Hepatocyte (in vitro differentiated cells): ENCODE measurements at regions not wholly inside any gene's neighbourhood (a gene's known extent, or its start where the extent isn't known, plus 50 kb on each side); places are given as distances from the start of the nearest gene placed in this dataset.

Experiments used
- DNase-seq: peaks from one replicate; pipeline ENCODE4 v3.0.0-alpha.2; 2016; ENCODE audit warnings: low spot score
- H2AFZ ChIP-seq: fragments of 200-600 bp; sonication (generic); 2 replicates; pipeline ENCODE4 v1.6.0; 2016; ENCODE audit warnings: antibody characterized with exemption, mild to moderate bottlenecking
- H3K27ac ChIP-seq: fragments of 200-600 bp; sonication (generic); 2 replicates; pipeline ENCODE4 v1.5.1; 2016; ENCODE audit warnings: mild to moderate bottlenecking
- H3K27me3 ChIP-seq: fragments of 200-600 bp; sonication (generic); 2 replicates; pipeline ENCODE4 v1.6.1; 2016
- H3K36me3 ChIP-seq: fragments of 200-600 bp; sonication (generic); replicated peaks from 2 replicates; pipeline ENCODE4 v1.5.1; 2016; ENCODE audit warnings: low read depth; ENCODE audit not compliant: insufficient read depth
- H3K4me1 ChIP-seq: fragments of 200-600 bp; sonication (generic); 2 replicates; pipeline ENCODE4 v1.5.1; 2016; ENCODE audit warnings: mild to moderate bottlenecking, moderate library complexity; ENCODE audit not compliant: insufficient read depth
- H3K4me2 ChIP-seq: fragments of 200-600 bp; sonication (generic); 2 replicates; pipeline ENCODE4 v1.6.0; 2016
- H3K4me3 ChIP-seq: fragments of 200-600 bp; sonication (generic); 2 replicates; pipeline ENCODE4 v1.5.1; 2016; ENCODE audit warnings: mild to moderate bottlenecking
- H3K79me2 ChIP-seq: fragments of 200-600 bp; sonication (generic); 2 replicates; pipeline ENCODE4 v1.6.0; 2017; ENCODE audit warnings: mild to moderate bottlenecking
- H3K9me2 ChIP-seq: fragments of 200-600 bp; sonication (generic); replicated peaks from 2 replicates; pipeline ENCODE4 v1.6.0; 2017; ENCODE audit warnings: mild to moderate bottlenecking; ENCODE audit not compliant: insufficient read depth
- H3K9me3 ChIP-seq: fragments of 200-600 bp; sonication (generic); 2 replicates; pipeline ENCODE4 v1.5.1; 2016; ENCODE audit warnings: low read depth, mild to moderate bottlenecking
- H4K20me1 ChIP-seq: fragments of 200-600 bp; sonication (generic); 2 replicates; pipeline ENCODE4 v1.6.0; 2016; ENCODE audit warnings: mild to moderate bottlenecking; ENCODE audit not compliant: insufficient read depth, poor library complexity, severe bottlenecking
- EZH2 ChIP-seq: fragments of 200-600 bp; sonication (generic); IDR thresholded peaks from 2 replicates; pipeline ENCODE4 v1.6.1; 2016; ENCODE audit warnings: antibody characterized with exemption, mild to moderate bottlenecking, borderline replicate concordance
- EZH2phosphoT487 ChIP-seq: fragments of 200-600 bp; sonication (generic); IDR thresholded peaks from one replicate; pipeline ENCODE4 v1.6.1; 2018; ENCODE audit warnings: antibody characterized with exemption, mild to moderate bottlenecking, low read depth, moderate library complexity; ENCODE audit not compliant: unreplicated experiment, severe bottlenecking
- WGBS: methylation state at CpG from one replicate; pipeline ENCODE4 v1.1.6; 2016; ENCODE audit warnings: low lambda C conversion rate; ENCODE audit errors: missing lambda C conversion rate; 5-methylcytosine and 5-hydroxymethylcytosine counted together
- TF ChIP-seq, protein P1 (sequence below): fragments of 200-600 bp; sonication (generic); IDR thresholded peaks from 2 replicates; pipeline ENCODE4 v1.5.1; 2016; ENCODE audit warnings: antibody characterized with exemption, mild to moderate bottlenecking; ENCODE audit not compliant: poor library complexity

DNA sequence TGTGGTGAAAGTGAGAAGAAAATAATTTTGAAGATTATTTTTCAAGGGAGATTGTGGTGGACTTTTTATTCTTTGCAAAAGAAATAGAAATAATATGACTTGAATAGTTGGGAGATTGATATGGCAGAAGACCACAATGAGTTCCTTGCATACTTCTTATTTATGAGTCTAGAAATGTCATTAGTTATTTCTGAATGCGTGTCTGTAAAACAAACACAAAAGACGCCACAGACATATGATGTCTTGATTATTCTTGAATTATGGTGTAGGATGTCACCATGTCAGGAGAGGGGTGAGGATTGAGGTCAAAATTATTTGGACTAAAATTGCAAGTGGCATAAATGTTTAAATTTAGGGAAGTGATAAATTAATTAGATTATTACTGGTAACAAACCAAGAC, 440.7 kb upstream of the PDE3A start:
- TF ChIP-seq, protein P1, sequence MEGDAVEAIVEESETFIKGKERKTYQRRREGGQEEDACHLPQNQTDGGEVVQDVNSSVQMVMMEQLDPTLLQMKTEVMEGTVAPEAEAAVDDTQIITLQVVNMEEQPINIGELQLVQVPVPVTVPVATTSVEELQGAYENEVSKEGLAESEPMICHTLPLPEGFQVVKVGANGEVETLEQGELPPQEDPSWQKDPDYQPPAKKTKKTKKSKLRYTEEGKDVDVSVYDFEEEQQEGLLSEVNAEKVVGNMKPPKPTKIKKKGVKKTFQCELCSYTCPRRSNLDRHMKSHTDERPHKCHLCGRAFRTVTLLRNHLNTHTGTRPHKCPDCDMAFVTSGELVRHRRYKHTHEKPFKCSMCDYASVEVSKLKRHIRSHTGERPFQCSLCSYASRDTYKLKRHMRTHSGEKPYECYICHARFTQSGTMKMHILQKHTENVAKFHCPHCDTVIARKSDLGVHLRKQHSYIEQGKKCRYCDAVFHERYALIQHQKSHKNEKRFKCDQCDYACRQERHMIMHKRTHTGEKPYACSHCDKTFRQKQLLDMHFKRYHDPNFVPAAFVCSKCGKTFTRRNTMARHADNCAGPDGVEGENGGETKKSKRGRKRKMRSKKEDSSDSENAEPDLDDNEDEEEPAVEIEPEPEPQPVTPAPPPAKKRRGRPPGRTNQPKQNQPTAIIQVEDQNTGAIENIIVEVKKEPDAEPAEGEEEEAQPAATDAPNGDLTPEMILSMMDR, result no peak
- TF ChIP-seq EZH2phosphoT487, result no peak
- no peak for TF ChIP-seq EZH2
- Histone ChIP-seq H3K79me2 (no peaks in the 10 kb centered on the region), H4K20me1 (no peaks in the 10 kb centered on the region), H3K27me3 (no peaks in the 10 kb centered on the region), H2AFZ (no peak overlapping the region), H3K9me3 (no peaks in the 10 kb centered on the region), H3K36me3 (no peaks in the 10 kb centered on the region), H3K9me2 (no peaks in the 10 kb centered on the region), H3K4me1 (no peaks in the 10 kb centered on the region), H3K4me3 (no peak overlapping the region), H3K27ac (no peak overlapping the region), H3K4me2 (no peak overlapping the region)
- DNase-seq, result no peak
- WGBS, result 88% methylated on average over 2 of the region's 2 CpGs

DNA sequence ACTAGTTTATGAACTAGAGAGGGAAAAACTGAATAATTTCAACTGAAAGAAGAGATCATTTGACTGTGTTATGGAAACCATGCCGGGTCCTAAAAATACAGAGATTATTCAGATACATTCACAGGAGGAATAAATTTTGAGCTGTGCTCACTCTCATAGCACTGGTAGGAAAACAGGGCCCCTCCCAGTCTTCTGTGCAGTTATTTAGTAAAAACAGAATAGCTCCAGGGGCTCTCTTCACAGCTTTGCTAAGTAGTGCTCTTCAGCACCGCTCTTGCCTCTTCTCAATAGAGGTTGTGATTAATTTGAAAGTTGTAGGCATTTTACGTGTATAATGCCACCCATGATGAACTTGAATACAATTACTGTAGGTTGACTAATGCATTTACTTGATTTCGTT, 435.9 kb upstream of the PDE3A start:
- Histone ChIP-seq H3K4me1 (no peaks in the 10 kb centered on the region), H3K4me3 (no peak overlapping the region), H3K9me3 (no peaks in the 10 kb centered on the region), H3K27me3 (no peaks in the 10 kb centered on the region), H3K4me2 (no peak overlapping the region), H3K36me3 (no peaks in the 10 kb centered on the region), H2AFZ (no peak overlapping the region), H3K9me2 (no peaks in the 10 kb centered on the region), H3K79me2 (no peaks in the 10 kb centered on the region), H3K27ac (no peak overlapping the region), H4K20me1 (no peaks in the 10 kb centered on the region)
- no peak for DNase-seq
- TF ChIP-seq, protein P1, result no peak
- TF ChIP-seq EZH2 (no peak), EZH2phosphoT487 (no peak)
- 89% methylated on average over 4 of the region's 4 CpGs for WGBS

DNA sequence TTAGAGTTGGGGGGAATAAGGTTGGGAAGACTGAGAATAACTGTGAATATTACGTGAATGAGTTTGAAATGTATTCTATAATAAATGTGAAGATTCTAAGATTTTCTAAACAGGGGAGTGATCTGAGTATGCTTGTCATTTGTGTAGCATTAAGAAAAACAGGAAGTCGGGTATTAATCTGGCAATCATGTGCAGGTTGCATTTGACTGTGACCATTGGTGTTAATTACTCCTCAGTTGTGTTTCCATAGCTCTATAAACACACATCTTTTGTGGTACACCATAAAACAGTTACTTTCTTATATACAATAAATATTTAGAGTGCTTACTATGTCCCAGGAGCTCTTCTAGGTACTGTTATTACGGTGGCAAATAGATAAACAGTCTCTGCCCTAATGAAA, 434.4 kb upstream of the PDE3A start:
- WGBS, result 88% methylated on average over 3 of the region's 3 CpGs

More for the DNA sequence above, 434.4 kb upstream of the PDE3A start:
- no peaks in the 10 kb centered on the region for H3K79me2 ChIP-seq
- no peak overlapping the region for H3K4me2 ChIP-seq
- no peaks in the 10 kb centered on the region for H3K36me3 ChIP-seq
- H3K9me2 ChIP-seq, result no peaks in the 10 kb centered on the region
- H3K4me1 ChIP-seq, result no peaks in the 10 kb centered on the region
- H3K9me3 ChIP-seq, result no peaks in the 10 kb centered on the region
- H2AFZ ChIP-seq, result no peak overlapping the region
- no peak for DNase-seq
- H3K4me3 ChIP-seq, result no peak overlapping the region
- TF ChIP-seq, protein P1, result no peak
- no peak for TF ChIP-seq EZH2phosphoT487
- TF ChIP-seq EZH2, result no peak
- H3K27ac ChIP-seq, result no peak overlapping the region
- H3K27me3 ChIP-seq, result no peaks in the 10 kb centered on the region
- H4K20me1 ChIP-seq, result no peaks in the 10 kb centered on the region
